IMR-90 (cell line): ENCODE measurements at regions not wholly inside any gene's neighbourhood (a gene's known extent, or its start where the extent isn't known, plus 50 kb on each side); places are given as distances from the start of the nearest gene placed in this dataset.

Source experiments
- ATAC-seq: fragments of 200-7000 bp; cut with Tn5 transposase; 2 replicates; pipeline ENCODE4 v1.9.1; 2020; ENCODE audit warnings: low read depth, mild to moderate bottlenecking, moderate library complexity
- BruUV-seq: library from RNA; stranded (reverse); fragments of 400-500 nt; replicated peaks from 2 replicates; lab custom pipeline; 2021; lab: Mats Ljungman, UMichigan
- CTCF ChIA-PET: fragments of 300-600 bp; formaldehyde crosslinking; extraction: SDS; loops from one replicate; lab custom pipeline; 2021; ENCODE audit warnings: antibody characterized with exemption; lab: Yijun Ruan, JAX
- POLR2A ChIA-PET: fragments of 300-600 bp; sonication (Branson Sonifier 250); formaldehyde crosslinking; loops from one replicate; lab custom pipeline; 2022; ENCODE audit warnings: antibody characterized with exemption; ENCODE audit not compliant: unreplicated experiment; lab: Charles Lee
- DNase-seq: peaks from one replicate; pipeline ENCODE4 v3.0.0; 2013
- H2AFZ ChIP-seq: replicated peaks from 2 replicates; pipeline ENCODE3; 2013; ENCODE audit warnings: low read length, mild to moderate bottlenecking; ENCODE audit not compliant: poor library complexity
- H2AK5ac ChIP-seq: 2 replicates; pipeline ENCODE4 v1.6.1; 2013; ENCODE audit warnings: low read depth, low read length, inconsistent platforms
- H2AK9ac ChIP-seq: replicated peaks from 2 replicates; pipeline ENCODE3; 2013; ENCODE audit warnings: mild to moderate bottlenecking, low read depth, low read length, moderate library complexity; ENCODE audit not compliant: poor library complexity
- H2BK120ac ChIP-seq: 2 replicates; pipeline ENCODE4 v1.6.1; 2013; ENCODE audit warnings: low read depth, low read length, inconsistent platforms
- H2BK15ac ChIP-seq: 3 replicates; pipeline ENCODE4 v1.6.1; 2013; ENCODE audit warnings: low read depth, low read length, inconsistent platforms
- H2BK20ac ChIP-seq: 2 replicates; pipeline ENCODE4 v1.6.1; 2013; ENCODE audit warnings: low read depth, mild to moderate bottlenecking, inconsistent platforms, low read length, moderate library complexity
- H2BK5ac ChIP-seq: 2 replicates; pipeline ENCODE4 v1.6.1; 2013; ENCODE audit warnings: mild to moderate bottlenecking, low read depth, low read length, inconsistent platforms; ENCODE audit not compliant: poor library complexity, severe bottlenecking
- H3K14ac ChIP-seq: replicated peaks from 2 replicates; pipeline ENCODE4 v1.6.1; 2013; ENCODE audit warnings: low read depth, low read length, inconsistent platforms
- H3K18ac ChIP-seq: 2 replicates; pipeline ENCODE4 v1.6.1; 2013; ENCODE audit warnings: low read depth, low read length, control low read depth
- H3K23ac ChIP-seq: 2 replicates; pipeline ENCODE4 v1.6.1; 2013; ENCODE audit warnings: low read depth, low read length, inconsistent platforms
- H3K27ac ChIP-seq: 2 replicates; pipeline ENCODE4 v1.5.1; 2013; ENCODE audit warnings: mild to moderate bottlenecking, control low read depth, low read length; ENCODE audit not compliant: insufficient read depth
- H3K27me3 ChIP-seq: 2 replicates; pipeline ENCODE4 v1.6.1; 2013; ENCODE audit warnings: low read length; ENCODE audit not compliant: control insufficient read depth, insufficient read depth
- H3K36me3 ChIP-seq: 2 replicates; pipeline ENCODE4 v1.6.1; 2013; ENCODE audit warnings: low read length, mixed read lengths; ENCODE audit not compliant: control insufficient read depth, insufficient read depth
- H3K4ac ChIP-seq: 2 replicates; pipeline ENCODE4 v1.6.1; 2013; ENCODE audit warnings: low read depth, low read length, inconsistent platforms
- H3K4me1 ChIP-seq: 2 replicates; pipeline ENCODE4 v1.6.1; 2013; ENCODE audit warnings: low read length, mixed read lengths; ENCODE audit not compliant: control insufficient read depth, insufficient read depth
- H3K4me2 ChIP-seq: 2 replicates; pipeline ENCODE4 v1.6.1; 2013; ENCODE audit warnings: low read depth, mild to moderate bottlenecking, control low read depth, low read length, moderate library complexity
- H3K4me3 ChIP-seq: 2 replicates; pipeline ENCODE4 v1.5.1; 2013; ENCODE audit warnings: low read depth, mild to moderate bottlenecking, control low read depth, low read length, moderate library complexity; ENCODE audit not compliant: insufficient read depth
- H3K56ac ChIP-seq: 2 replicates; pipeline ENCODE4 v1.6.1; 2013; ENCODE audit warnings: low read length, inconsistent platforms; ENCODE audit not compliant: insufficient read depth; ENCODE audit errors: extremely low read depth
- H3K79me1 ChIP-seq, 2 experiments: 2 replicates each; pipeline ENCODE4 v1.6.1; 2013; ENCODE audit warnings: low read length in 2 of 2, inconsistent platforms in 1 of 2, low read depth in 1 of 2
- H3K9ac ChIP-seq: 2 replicates; pipeline ENCODE4 v1.6.1; 2013; ENCODE audit warnings: low read depth, low read length, control low read depth
- H3K9me1 ChIP-seq: 2 replicates; pipeline ENCODE4 v1.6.1; 2013; ENCODE audit warnings: low read length, inconsistent platforms; ENCODE audit not compliant: insufficient read depth
- H3K9me3 ChIP-seq: 2 replicates; pipeline ENCODE4 v1.6.1; 2013; ENCODE audit warnings: low read length; ENCODE audit not compliant: control insufficient read depth, insufficient read depth
- H4K20me1 ChIP-seq: 2 replicates; pipeline ENCODE4 v1.6.1; 2013; ENCODE audit warnings: low read length, inconsistent platforms; ENCODE audit not compliant: insufficient read depth
- H4K5ac ChIP-seq: 2 replicates; pipeline ENCODE4 v1.6.1; 2013; ENCODE audit warnings: mild to moderate bottlenecking, low read depth, low read length, control low read depth
- H4K8ac ChIP-seq, 2 experiments: 2 replicates each; pipeline ENCODE4 v1.6.1; 2013; ENCODE audit warnings: low read depth in 2 of 2, low read length in 2 of 2, control low read depth in 1 of 2, inconsistent platforms in 1 of 2
- H4K91ac ChIP-seq: 2 replicates; pipeline ENCODE4 v1.6.1; 2013; ENCODE audit warnings: low read depth, low read length, inconsistent platforms; ENCODE audit not compliant: insufficient read depth
- CTCF ChIP-seq: conservative IDR thresholded peaks from 2 replicates; pipeline ENCODE4 v1.5.1; 2012; ENCODE audit warnings: mild to moderate bottlenecking, low read depth, low read length, improper control_type of control experiment
- FOS ChIP-seq: fragments of 150-350 bp; IDR thresholded peaks from 2 replicates; pipeline ENCODE4 v1.6.1; 2016; ENCODE audit warnings: low read depth, low read length
- MAFK ChIP-seq: IDR thresholded peaks from 2 replicates; pipeline ENCODE4 v1.6.1; 2012; ENCODE audit warnings: low read depth, low read length, improper control_type of control experiment
- MAZ ChIP-seq: IDR thresholded peaks from 2 replicates; pipeline ENCODE4 v1.6.1; 2012; ENCODE audit warnings: low read depth, mild to moderate bottlenecking, low read length, improper control_type of control experiment, moderate library complexity, borderline replicate concordance
- RFX5 ChIP-seq: IDR thresholded peaks from 2 replicates; pipeline ENCODE4 v1.8.0; 2012; ENCODE audit warnings: low read depth, mild to moderate bottlenecking, low read length, moderate library complexity
- WGBS, 2 experiments: methylation state at CpG; one replicate each; pipeline versions ENCODE4 v1.1.5 to v1.1.7; 2013; ENCODE audit warnings: missing lambda C conversion rate in 2 of 2; ENCODE audit not compliant: insufficient read length in 1 of 2; ENCODE audit errors: extremely low coverage in 2 of 2; 5-methylcytosine and 5-hydroxymethylcytosine counted together
- dilution Hi-C: fragments of 300-500 bp; cut with HindIII; formaldehyde crosslinking; loops from one replicate; pipeline ENCODE4 v1.14.3; 2018; ENCODE audit warnings: low sequenced_read_pairs; ENCODE audit not compliant: unreplicated experiment
- in situ Hi-C: fragments of 300-500 bp; cut with MboI; formaldehyde crosslinking; loops from 3 replicates; pipeline ENCODE4 v1.14.3; 2019; ENCODE audit warnings: low sequenced_read_pairs, inconsistent platforms, mixed read lengths
- intact Hi-C: fragments of 100-400 bp; cut with micrococcal nuclease; formaldehyde crosslinking; loops from 2 replicates; pipeline ENCODE4 v1.10.0; 2022

GRCh38 chr20:39700528-39700927, 738.4 kb downstream of the DHX35 start:
- DNase-seq (no peak), ATAC-seq (no peak)
- no peak for TF ChIP-seq CTCF
- TF ChIP-seq FOS = no peak
- no peak for TF ChIP-seq MAFK
- no peak for TF ChIP-seq RFX5
- TF ChIP-seq MAZ = no peak
- no peak overlapping the region for H3K27ac ChIP-seq
- no peak overlapping the region for H4K91ac ChIP-seq
- H2AK5ac ChIP-seq = no peak overlapping the region
- no peaks in the 10 kb centered on the region for H3K36me3 ChIP-seq
- H3K4ac ChIP-seq = no peak overlapping the region
- intact Hi-C loops (no loop called here), in situ Hi-C loops (loop anchor here (25.0 kb wide), 1 partner anchor 112 kb away; no protein-coding TSS in a partner anchor), dilution Hi-C loops (no loop called here)
- no peak overlapping the region for H3K56ac ChIP-seq
- H3K9me3 ChIP-seq = peaks cover 3% of the 10 kb centered on the region; the same call in 1 of the 2 replicates
- no peak overlapping the region for H3K4me3 ChIP-seq
- WGBS, 2 experiments = no CpG with 5 or more reads among the region's 3 CpGs
- ChIA-PET POLR2A (no interaction called here), CTCF (interaction anchor here (1.0 kb wide), 1 partner anchor 8 kb away, joined by 3 read pairs; no protein-coding TSS in a partner anchor)
- H3K27me3 ChIP-seq = no peaks in the 10 kb centered on the region
- no peak overlapping the region for H2BK15ac ChIP-seq
- no peak overlapping the region for H3K4me2 ChIP-seq
- H3K18ac ChIP-seq = no peak overlapping the region
- no peak overlapping the region for H2BK5ac ChIP-seq
- H3K9ac ChIP-seq = no peak overlapping the region
- no peak overlapping the region for H3K23ac ChIP-seq
- H4K8ac ChIP-seq = no peak overlapping the region
- no peaks in the 10 kb centered on the region for H3K79me1 ChIP-seq
- no peaks in the 10 kb centered on the region for H4K20me1 ChIP-seq
- no peak overlapping the region for H2BK120ac ChIP-seq
- H2AK9ac ChIP-seq = no peak overlapping the region
- H4K5ac ChIP-seq = no peak overlapping the region
- no TSS peak for BruUV-seq
- H3K14ac ChIP-seq = no peak overlapping the region
- no peaks in the 10 kb centered on the region for H3K4me1 ChIP-seq
- no peaks in the 10 kb centered on the region for H3K9me1 ChIP-seq
- H2AFZ ChIP-seq = no peak overlapping the region
- H2BK20ac ChIP-seq = no peak overlapping the region
